Peyer's patch (tissue), 4 donors: ENCODE measurements at regions not wholly inside any gene's neighbourhood (a gene's known extent, or its start where the extent isn't known, plus 50 kb on each side); places are given as distances from the start of the nearest gene placed in this dataset.
"Not testable (repeated sequence)": the region's sequence is repeated elsewhere in the genome, so short reads cannot be mapped to it uniquely, and the experiment has no call there.

Experiments used
- DNase-seq, 3 donors: peaks; one replicate each; pipeline ENCODE4 v3.0.0-alpha.2; 2017 to 2019
- H3K27ac ChIP-seq, 4 donors: fragments of 200-600 bp; sonication (generic); one replicate each; pipeline ENCODE4 v1.5.1; 2016 to 2019
- H3K27me3 ChIP-seq, 2 donors: fragments of 200-600 bp; sonication (generic); one replicate each; pipeline ENCODE4 v1.5.1; 2019
- H3K36me3 ChIP-seq, 3 donors: fragments of 200-600 bp; sonication (generic); one replicate each; pipeline ENCODE4 v1.5.1; 2016 to 2019
- H3K4me1 ChIP-seq, 4 donors: fragments of 200-600 bp; sonication (generic); one replicate each; pipeline ENCODE4 v1.5.1; 2016 to 2019
- H3K4me3 ChIP-seq, 4 donors: fragments of 200-600 bp; sonication (generic); 1 replicate in 3 of 4; 2 replicates in 1 of 4; pipeline ENCODE4 v1.5.1; 2016 to 2019; ENCODE audit warnings: mild to moderate bottlenecking in 1 of 4
- H3K9me3 ChIP-seq, 4 donors: fragments of 200-600 bp; sonication (generic); one replicate each; pipeline ENCODE4 v1.5.1; 2016 to 2019; ENCODE audit warnings: mild to moderate bottlenecking in 1 of 4
- POLR2A ChIP-seq, 2 donors: fragments of 450-650 bp; IDR thresholded peaks; one replicate each; pipeline ENCODE4 v1.5.1; 2017; ENCODE audit warnings: antibody characterized with exemption in 2 of 2, mild to moderate bottlenecking in 2 of 2, moderate library complexity in 2 of 2
- TF ChIP-seq, protein P1 (sequence below), 6 experiments: fragments of 450-650 bp in 4 of 6; fragments of 200-600 bp in 2 of 6; sonication (generic) in 1 of 6; IDR thresholded peaks; one replicate each; pipeline ENCODE4 v1.5.1; 2017 to 2019; ENCODE audit warnings: antibody characterized with exemption in 6 of 6, mild to moderate bottlenecking in 3 of 6, moderate library complexity in 1 of 6

- DNase-seq = no peak
- Histone ChIP-seq H3K27me3 (no peaks in the 10 kb centered on the region), H3K4me3 (no peak overlapping the region), H3K9me3 (no peaks in the 10 kb centered on the region), H3K36me3 (no peaks in the 10 kb centered on the region), H3K27ac (no peak overlapping the region), H3K4me1 (no peaks in the 10 kb centered on the region)
- TF ChIP-seq POLR2A (IDR thresholded peaks at IDR 0.05) = no peak
- TF ChIP-seq, protein P1, sequence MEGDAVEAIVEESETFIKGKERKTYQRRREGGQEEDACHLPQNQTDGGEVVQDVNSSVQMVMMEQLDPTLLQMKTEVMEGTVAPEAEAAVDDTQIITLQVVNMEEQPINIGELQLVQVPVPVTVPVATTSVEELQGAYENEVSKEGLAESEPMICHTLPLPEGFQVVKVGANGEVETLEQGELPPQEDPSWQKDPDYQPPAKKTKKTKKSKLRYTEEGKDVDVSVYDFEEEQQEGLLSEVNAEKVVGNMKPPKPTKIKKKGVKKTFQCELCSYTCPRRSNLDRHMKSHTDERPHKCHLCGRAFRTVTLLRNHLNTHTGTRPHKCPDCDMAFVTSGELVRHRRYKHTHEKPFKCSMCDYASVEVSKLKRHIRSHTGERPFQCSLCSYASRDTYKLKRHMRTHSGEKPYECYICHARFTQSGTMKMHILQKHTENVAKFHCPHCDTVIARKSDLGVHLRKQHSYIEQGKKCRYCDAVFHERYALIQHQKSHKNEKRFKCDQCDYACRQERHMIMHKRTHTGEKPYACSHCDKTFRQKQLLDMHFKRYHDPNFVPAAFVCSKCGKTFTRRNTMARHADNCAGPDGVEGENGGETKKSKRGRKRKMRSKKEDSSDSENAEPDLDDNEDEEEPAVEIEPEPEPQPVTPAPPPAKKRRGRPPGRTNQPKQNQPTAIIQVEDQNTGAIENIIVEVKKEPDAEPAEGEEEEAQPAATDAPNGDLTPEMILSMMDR (IDR thresholded peaks at IDR 0.05) = no peak
Measured at GRCh38 chr14:71247106-71247505, 339.8 kb downstream of the PCNX1 start.

DNA sequence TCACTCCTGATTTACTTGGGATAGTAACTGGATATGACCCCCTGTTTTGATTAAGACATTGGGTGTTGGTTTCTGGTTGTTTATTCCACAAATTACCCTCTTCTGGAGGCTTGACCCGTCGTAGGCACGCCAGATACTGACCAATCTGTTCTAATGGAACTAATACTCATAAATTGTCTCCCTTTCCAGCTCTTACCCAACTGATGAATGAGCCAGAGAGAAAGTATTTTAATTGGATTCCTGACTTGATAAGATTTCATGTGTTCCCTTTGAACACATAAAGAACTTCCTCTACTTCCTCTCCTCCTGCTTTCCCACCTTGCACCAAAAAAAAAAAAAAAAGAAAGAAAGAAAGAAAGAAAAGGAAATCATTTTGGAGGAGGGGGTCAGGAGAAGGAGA is 340.9 kb downstream of the PCNX1 start:
- DNase-seq = no peak
- TF ChIP-seq, protein P1 (IDR thresholded peaks at IDR 0.05) = no peak
- no peak for TF ChIP-seq POLR2A (IDR thresholded peaks at IDR 0.05)
- H3K27ac ChIP-seq = no peak overlapping the region

DNA sequence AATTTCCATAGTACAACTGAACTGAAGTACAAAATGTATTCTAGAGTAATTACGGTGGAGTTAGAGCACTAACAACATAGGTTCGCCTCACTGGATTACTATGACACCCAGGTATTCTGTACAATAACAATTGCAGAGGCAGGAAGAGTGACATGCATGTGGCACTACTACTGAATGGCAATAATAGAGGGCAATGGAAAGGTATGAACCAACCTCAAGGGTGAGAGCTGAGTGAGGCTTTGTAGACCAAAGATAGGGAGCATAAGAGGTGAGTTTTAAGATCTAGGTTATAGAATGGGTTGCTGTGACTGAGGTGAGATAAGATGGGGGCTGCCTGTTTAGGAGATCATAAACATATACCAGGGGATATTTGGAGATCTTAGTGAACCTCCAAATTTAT is 343.1 kb downstream of the PCNX1 start:
- no peak for TF ChIP-seq POLR2A (IDR thresholded peaks at IDR 0.05)
- TF ChIP-seq, protein P1 (IDR thresholded peaks at IDR 0.05) = no peak
- no peaks in the 10 kb centered on the region for H3K27me3 ChIP-seq
- H3K4me1 ChIP-seq = no peaks in the 10 kb centered on the region
- no peak for DNase-seq
- H3K36me3 ChIP-seq = no peaks in the 10 kb centered on the region
- no peaks in the 10 kb centered on the region for H3K9me3 ChIP-seq
- H3K27ac ChIP-seq = no peak overlapping the region
- no peak overlapping the region for H3K4me3 ChIP-seq

More for the DNA sequence above, 340.9 kb downstream of the PCNX1 start:
- Histone ChIP-seq H3K9me3 (no peaks in the 10 kb centered on the region), H3K27me3 (no peaks in the 10 kb centered on the region), H3K4me1 (no peaks in the 10 kb centered on the region), H3K4me3 (no peak overlapping the region), H3K36me3 (no peaks in the 10 kb centered on the region)

- DNase-seq = no peak
- H3K27me3 ChIP-seq = no peaks in the 10 kb centered on the region
- H3K4me1 ChIP-seq = no peaks in the 10 kb centered on the region
- no peak overlapping the region for H3K4me3 ChIP-seq
- H3K27ac ChIP-seq = no peak overlapping the region
- TF ChIP-seq, protein P1 (IDR thresholded peaks at IDR 0.05) = no peak
- TF ChIP-seq POLR2A (IDR thresholded peaks at IDR 0.05) = no peak
- H3K9me3 ChIP-seq = no peaks in the 10 kb centered on the region
- no peaks in the 10 kb centered on the region for H3K36me3 ChIP-seq
Measured at GRCh38 chr14:71250791-71251190, 343.5 kb downstream of the PCNX1 start.

DNA sequence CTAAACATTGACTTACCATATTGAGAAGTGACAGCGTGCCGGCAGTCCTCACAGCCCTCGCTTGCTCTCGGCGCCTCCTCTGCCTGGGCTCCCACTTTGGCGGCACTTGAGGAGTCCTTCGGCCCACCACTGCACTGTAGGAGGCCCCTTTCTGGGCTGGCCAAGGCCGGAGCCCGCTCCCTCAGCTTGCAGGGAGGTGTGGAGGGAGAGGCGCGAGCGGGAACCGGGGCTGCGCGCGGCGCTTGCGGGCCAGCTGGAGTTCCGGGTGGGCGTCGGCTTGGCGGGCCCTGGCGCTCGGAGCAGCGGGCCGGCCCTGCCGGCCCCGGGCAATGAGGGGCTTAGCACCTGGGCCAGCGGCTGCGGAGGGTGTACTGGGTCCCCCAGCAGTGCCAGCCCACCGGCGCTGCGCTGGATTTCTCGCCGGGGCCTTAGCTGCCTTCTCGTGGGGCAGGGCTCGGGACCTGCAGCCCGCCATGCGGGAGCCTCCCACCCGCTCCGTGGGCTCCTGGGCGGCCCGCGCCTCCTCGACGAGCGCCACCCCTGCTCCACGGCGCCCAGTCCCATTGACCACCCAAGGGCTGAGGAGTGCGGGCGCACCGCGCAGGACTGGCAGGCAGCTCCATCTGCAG is 346.9 kb downstream of the PCNX1 start:
- not testable (repeated sequence) for H3K9me3 ChIP-seq, H3K27ac ChIP-seq, H3K36me3 ChIP-seq, DNase-seq, H3K4me1 ChIP-seq, H3K27me3 ChIP-seq
- H3K4me3 ChIP-seq = peak overlapping the region in 1 of 4 donors; percentile 22

GRCh38 chr14:71261206-71261605 is 353.9 kb downstream of the PCNX1 start:
- no peaks in the 10 kb centered on the region for H3K4me1 ChIP-seq
- H3K27ac ChIP-seq = no peak overlapping the region
- peaks cover 0 to 10% (median 0%) of the 10 kb centered on the region in 4 donors for H3K9me3 ChIP-seq
- no peaks in the 10 kb centered on the region for H3K36me3 ChIP-seq
- no peak for TF ChIP-seq POLR2A (IDR thresholded peaks at IDR 0.05)
- TF ChIP-seq, protein P1 (IDR thresholded peaks at IDR 0.05) = no peak
- DNase-seq = no peak
- no peaks in the 10 kb centered on the region for H3K27me3 ChIP-seq
- H3K4me3 ChIP-seq = no peak overlapping the region
